Body of pancreas (tissue), 4 donors: ENCODE measurements at regions not wholly inside any gene's neighbourhood (a gene's known extent, or its start where the extent isn't known, plus 50 kb on each side); places are given as distances from the start of the nearest gene placed in this dataset.

Experiments used
- ATAC-seq: fragments of 150-250 bp; one replicate; pipeline ENCODE4 v1.9.1; 2016
- DNase-seq, 4 donors: peaks; one replicate each; pipeline ENCODE4 v3.0.0-alpha.2; 2019
- H3K27ac ChIP-seq, 4 donors: fragments of 200-600 bp; sonication (generic); 1 replicate in 3 of 4; 2 replicates in 1 of 4; pipeline versions ENCODE4 v1.5.1 to v1.6.1; 2016 to 2019; ENCODE audit warnings: mild to moderate bottlenecking in 1 of 4, mixed read lengths in 1 of 4, moderate library complexity in 1 of 4
- H3K27me3 ChIP-seq, 2 donors: fragments of 200-600 bp; sonication (generic); one replicate each; pipeline ENCODE4 v1.6.0; 2016; ENCODE audit warnings: mild to moderate bottlenecking in 1 of 2
- H3K36me3 ChIP-seq, 2 donors: fragments of 200-600 bp; sonication (generic); replicated peaks in 1 of 2; 2 replicates each; pipeline ENCODE4 v1.5.1; 2016; ENCODE audit warnings: low read depth in 2 of 2; ENCODE audit not compliant: insufficient read depth in 1 of 2
- H3K4me1 ChIP-seq: fragments of 200-600 bp; sonication (generic); one replicate; pipeline ENCODE4 v1.6.0; 2016
- H3K4me3 ChIP-seq, 2 donors: fragments of 200-600 bp; sonication (generic); 1 replicate in 1 of 2; 2 replicates in 1 of 2; pipeline ENCODE4 v1.5.1; 2016 to 2019
- H3K9me3 ChIP-seq, 3 donors: fragments of 200-600 bp; sonication (generic); 1 replicate in 2 of 3; 2 replicates in 1 of 3; pipeline ENCODE4 v1.5.1; 2016
- POLR2A ChIP-seq, 3 donors: fragments of 450-650 bp; IDR thresholded peaks; one replicate each; pipeline ENCODE4 v1.6.1; 2016; ENCODE audit warnings: antibody characterized with exemption in 3 of 3, mild to moderate bottlenecking in 2 of 3
- WGBS, 2 donors: methylation state at CpG; one replicate each; pipeline ENCODE4 v1.1.5; 2017; 5-methylcytosine and 5-hydroxymethylcytosine counted together
- intact Hi-C: fragments of 100-400 bp; cut with DNase I; formaldehyde crosslinking; loops from one replicate; pipeline ENCODE4 v1.15.1; 2023
- TF ChIP-seq, protein P1 (sequence below), 7 experiments: fragments of 450-650 bp in 4 of 7; fragments of 200-600 bp in 3 of 7; sonication (generic) in 3 of 7; IDR thresholded peaks; one replicate each; pipeline ENCODE4 v1.5.1; 2016 to 2019; ENCODE audit warnings: antibody characterized with exemption in 7 of 7

DNA sequence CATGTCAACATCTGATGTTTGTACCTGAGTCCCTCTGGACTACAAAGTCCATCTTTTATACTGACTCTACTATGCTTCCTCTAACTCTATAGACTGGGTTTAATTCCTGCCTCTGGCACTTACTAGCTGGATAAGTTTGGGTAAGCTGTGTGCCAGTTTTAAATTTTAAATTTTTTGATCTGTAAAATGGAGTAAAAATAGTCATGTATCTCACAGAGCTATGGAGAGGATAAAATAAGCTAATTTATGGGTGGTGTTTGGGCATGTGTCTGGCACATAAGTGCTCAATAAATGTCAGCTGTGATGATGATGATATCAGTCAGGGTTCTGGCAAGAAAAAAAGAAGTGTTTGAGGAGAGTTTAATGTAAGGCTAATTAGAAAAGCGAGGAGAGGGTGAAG, 139.2 kb upstream of the C1orf21 start:
- intact Hi-C loops = loop anchor here (10.0 kb wide), 1 partner anchor 417 kb away; no protein-coding TSS in a partner anchor
- WGBS, 2 donors = 89 to 95% methylated on average over 1 of the region's 1 CpG
- DNase-seq = no peak
- no peaks in the 10 kb centered on the region for H3K27me3 ChIP-seq
- no peak for TF ChIP-seq POLR2A (IDR thresholded peaks at IDR 0.05)
- TF ChIP-seq, protein P1, sequence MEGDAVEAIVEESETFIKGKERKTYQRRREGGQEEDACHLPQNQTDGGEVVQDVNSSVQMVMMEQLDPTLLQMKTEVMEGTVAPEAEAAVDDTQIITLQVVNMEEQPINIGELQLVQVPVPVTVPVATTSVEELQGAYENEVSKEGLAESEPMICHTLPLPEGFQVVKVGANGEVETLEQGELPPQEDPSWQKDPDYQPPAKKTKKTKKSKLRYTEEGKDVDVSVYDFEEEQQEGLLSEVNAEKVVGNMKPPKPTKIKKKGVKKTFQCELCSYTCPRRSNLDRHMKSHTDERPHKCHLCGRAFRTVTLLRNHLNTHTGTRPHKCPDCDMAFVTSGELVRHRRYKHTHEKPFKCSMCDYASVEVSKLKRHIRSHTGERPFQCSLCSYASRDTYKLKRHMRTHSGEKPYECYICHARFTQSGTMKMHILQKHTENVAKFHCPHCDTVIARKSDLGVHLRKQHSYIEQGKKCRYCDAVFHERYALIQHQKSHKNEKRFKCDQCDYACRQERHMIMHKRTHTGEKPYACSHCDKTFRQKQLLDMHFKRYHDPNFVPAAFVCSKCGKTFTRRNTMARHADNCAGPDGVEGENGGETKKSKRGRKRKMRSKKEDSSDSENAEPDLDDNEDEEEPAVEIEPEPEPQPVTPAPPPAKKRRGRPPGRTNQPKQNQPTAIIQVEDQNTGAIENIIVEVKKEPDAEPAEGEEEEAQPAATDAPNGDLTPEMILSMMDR (IDR thresholded peaks at IDR 0.05) = no peak
- no peaks in the 10 kb centered on the region for H3K36me3 ChIP-seq
- no peaks in the 10 kb centered on the region for H3K9me3 ChIP-seq
- H3K27ac ChIP-seq = no peak overlapping the region
- H3K4me3 ChIP-seq = no peak overlapping the region
- peaks cover 21% of the 10 kb centered on the region for H3K4me1 ChIP-seq
- no peak for ATAC-seq

DNA sequence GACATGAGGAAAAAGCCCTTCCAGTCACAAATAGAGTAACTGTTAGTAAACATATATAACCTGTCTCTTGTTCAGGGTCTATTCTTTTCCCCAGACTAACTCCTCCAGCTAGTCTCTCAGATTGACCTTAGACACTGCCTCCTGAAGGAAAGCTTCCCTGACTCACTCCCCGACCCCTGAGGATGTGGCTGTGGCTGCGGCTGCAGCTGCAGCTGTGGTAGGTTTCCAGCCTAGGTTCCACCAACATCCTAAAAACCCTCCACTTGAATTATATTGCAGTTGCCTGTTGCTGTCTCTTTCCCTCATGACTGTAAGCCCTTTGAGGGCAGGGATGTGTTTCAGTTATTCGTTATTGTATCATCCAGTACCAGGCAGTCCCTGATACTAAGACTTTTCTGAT, 132.9 kb upstream of the C1orf21 start:
- H3K27me3 ChIP-seq = no peaks in the 10 kb centered on the region
- no peak for TF ChIP-seq POLR2A (IDR thresholded peaks at IDR 0.05)
- TF ChIP-seq, protein P1 (IDR thresholded peaks at IDR 0.05) = no peak
- intact Hi-C loops = no loop called here
- H3K27ac ChIP-seq = no peak overlapping the region
- DNase-seq (no peak), ATAC-seq (no peak)
- no peaks in the 10 kb centered on the region for H3K4me1 ChIP-seq
- no peaks in the 10 kb centered on the region for H3K36me3 ChIP-seq
- WGBS, 2 donors = 90 to 94% methylated on average over 3 of the region's 3 CpGs
- H3K4me3 ChIP-seq = no peak overlapping the region
- H3K9me3 ChIP-seq = no peaks in the 10 kb centered on the region

DNA sequence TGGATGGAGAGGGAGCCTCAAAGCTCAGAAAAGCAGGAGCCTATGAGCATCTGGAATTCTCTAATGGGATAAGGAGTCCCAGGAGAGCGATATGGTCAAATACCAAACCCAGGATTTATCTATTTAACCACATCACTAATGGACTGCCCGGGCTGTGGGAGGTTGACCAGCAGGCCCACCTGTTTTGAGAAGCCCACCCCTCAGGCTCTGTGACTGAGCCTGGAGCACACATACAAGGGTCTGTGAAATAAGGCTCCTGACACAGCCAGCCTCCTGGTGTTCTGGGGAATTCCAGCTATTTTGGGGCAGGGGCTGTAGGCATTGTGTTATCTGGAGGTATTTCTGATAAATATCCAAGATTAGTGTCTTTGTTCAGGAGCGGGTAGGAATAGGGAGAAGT, 132.0 kb upstream of the C1orf21 start:
- DNase-seq = no peak
- no peak for TF ChIP-seq POLR2A (IDR thresholded peaks at IDR 0.05)
- TF ChIP-seq, protein P1 (IDR thresholded peaks at IDR 0.05) = no peak
- H3K4me1 ChIP-seq = no peaks in the 10 kb centered on the region
- H3K27me3 ChIP-seq = no peaks in the 10 kb centered on the region
- no peak overlapping the region for H3K4me3 ChIP-seq
- H3K9me3 ChIP-seq = no peaks in the 10 kb centered on the region
- no peaks in the 10 kb centered on the region for H3K36me3 ChIP-seq
- 93 to 96% methylated on average over 3 of the region's 3 CpGs for WGBS, 2 donors
- H3K27ac ChIP-seq = no peak overlapping the region
- intact Hi-C loops = no loop called here
- no peak for ATAC-seq

DNA sequence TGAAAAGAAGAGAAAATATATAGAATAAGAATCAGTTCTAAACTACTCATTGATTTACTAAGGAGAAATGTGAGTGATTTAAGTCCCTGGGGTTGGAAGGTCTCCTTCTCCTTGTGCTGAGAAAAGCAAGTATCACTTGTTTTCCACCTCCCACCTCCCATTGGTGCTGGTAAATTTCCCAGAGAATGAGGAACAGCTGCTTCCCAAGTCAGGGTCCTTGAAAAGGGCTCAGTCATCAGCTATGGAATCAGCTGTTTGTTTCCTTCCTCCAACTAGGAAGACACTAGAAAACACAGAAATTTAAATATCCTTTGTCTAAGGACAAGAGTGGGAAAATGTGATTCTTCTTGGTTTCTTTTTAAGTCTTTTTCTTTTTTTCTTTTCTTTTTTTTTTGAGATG, 131.3 kb upstream of the C1orf21 start:
- H3K4me3 ChIP-seq = no peak overlapping the region
- DNase-seq (no peak), ATAC-seq (no peak)
- TF ChIP-seq, protein P1 (IDR thresholded peaks at IDR 0.05) = no peak
- TF ChIP-seq POLR2A (IDR thresholded peaks at IDR 0.05) = no peak
- no peaks in the 10 kb centered on the region for H3K4me1 ChIP-seq
- H3K36me3 ChIP-seq = no peaks in the 10 kb centered on the region
- no peaks in the 10 kb centered on the region for H3K27me3 ChIP-seq
- no peak overlapping the region for H3K27ac ChIP-seq
- intact Hi-C loops = no loop called here
- H3K9me3 ChIP-seq = no peaks in the 10 kb centered on the region

DNA sequence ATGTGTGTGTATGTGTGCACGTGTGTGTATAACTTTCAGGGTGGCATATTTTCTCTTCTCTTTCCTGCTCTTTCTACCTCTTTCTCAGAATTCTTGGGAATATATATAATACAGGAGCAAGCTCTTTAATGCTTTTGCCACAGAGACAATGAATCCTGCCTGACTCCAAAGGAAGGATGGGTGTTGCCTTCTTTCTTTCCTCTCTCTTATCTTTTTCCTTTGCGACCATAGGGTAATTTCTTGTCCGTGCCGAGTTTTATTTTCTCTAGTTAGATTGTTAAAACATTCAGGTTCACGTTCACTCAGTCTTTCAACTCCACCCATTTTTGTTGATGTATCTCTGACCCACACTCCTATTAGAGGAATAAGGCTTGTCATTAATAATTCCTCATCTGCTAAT, 129.0 kb upstream of the C1orf21 start:
- H3K27ac ChIP-seq = no peak overlapping the region
- no peaks in the 10 kb centered on the region for H3K9me3 ChIP-seq
- TF ChIP-seq, protein P1 (IDR thresholded peaks at IDR 0.05) = no peak
- no peak for TF ChIP-seq POLR2A (IDR thresholded peaks at IDR 0.05)
- DNase-seq (no peak), ATAC-seq (no peak)
- H3K4me3 ChIP-seq = no peak overlapping the region
- H3K36me3 ChIP-seq = no peaks in the 10 kb centered on the region
- intact Hi-C loops = no loop called here
- H3K4me1 ChIP-seq = no peaks in the 10 kb centered on the region
- no peaks in the 10 kb centered on the region for H3K27me3 ChIP-seq
- WGBS, 2 donors = 80 to 89% methylated on average over 5 of the region's 5 CpGs
